IPS-18c (cell line): ENCODE measurements at regions not wholly inside any gene's neighbourhood (a gene's known extent, or its start where the extent isn't known, plus 50 kb on each side); places are given as distances from the start of the nearest gene placed in this dataset.
"Not testable (repeated sequence)": the region's sequence is repeated elsewhere in the genome, so short reads cannot be mapped to it uniquely, and the experiment has no call there.

Experiments
- H3K4me3 ChIP-seq: 2 replicates; pipeline ENCODE4 v1.7.0; 2013; ENCODE audit warnings: low read depth, mild to moderate bottlenecking, low read length, moderate library complexity; ENCODE audit not compliant: insufficient read depth
- H3K9me3 ChIP-seq: one replicate; pipeline ENCODE4 v1.6.1; 2013; ENCODE audit warnings: mild to moderate bottlenecking, low read length, moderate library complexity; ENCODE audit not compliant: control insufficient read depth, insufficient read depth

DNA sequence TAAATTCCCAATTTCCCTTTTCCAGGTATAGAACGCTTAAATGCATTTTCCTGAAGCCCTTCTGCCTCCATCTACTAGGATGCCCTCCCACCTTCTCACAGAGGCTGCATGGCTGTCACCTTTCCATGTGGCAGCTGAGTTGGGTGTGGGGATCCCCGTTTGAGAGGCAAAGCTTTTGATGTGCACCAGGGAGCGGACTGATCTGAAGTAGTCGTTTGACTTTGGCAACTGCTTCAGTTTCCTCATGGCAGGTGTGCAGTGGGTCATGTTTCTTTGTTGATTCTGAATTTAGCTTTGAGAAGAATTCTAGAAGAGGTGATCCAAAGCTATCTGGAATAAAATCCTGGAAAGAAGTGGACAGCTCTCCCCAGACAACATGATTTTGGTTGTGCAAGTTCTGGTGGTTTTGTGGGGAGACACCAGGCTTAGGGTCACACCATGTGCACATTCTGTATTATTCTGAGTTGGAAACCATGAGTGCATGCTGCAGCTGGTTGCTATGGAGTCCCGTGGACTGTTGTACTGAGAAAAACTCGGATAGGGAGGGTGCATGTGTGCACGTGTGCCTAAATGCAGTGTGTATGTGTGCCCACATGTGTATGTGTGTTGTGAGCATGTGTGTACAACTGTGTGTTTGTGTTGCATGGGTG is 63.5 kb downstream of the GADD45G start:
- Histone ChIP-seq H3K4me3 (no peak overlapping the region), H3K9me3 (no peaks in the 10 kb centered on the region)

DNA sequence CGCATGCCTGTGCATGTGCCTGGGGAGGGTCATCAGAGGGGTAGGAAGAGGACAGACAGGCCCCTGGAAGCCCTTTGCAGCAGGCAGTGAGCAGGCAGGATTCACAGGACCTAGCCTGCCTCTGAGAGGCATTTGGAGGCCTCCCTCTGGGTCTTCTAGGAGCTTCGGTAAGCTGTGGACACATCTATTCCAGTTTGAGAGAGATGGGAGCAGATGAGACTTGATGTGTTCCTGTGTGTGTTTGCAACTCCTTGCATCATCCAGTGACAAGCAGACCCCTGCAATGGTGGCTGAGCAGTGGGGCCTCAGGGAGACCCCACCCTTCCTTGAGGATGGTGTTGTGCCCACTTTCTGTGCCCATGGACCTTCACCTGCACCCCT is 64.0 kb downstream of the GADD45G start:
- no peaks in the 10 kb centered on the region for H3K9me3 ChIP-seq

DNA sequence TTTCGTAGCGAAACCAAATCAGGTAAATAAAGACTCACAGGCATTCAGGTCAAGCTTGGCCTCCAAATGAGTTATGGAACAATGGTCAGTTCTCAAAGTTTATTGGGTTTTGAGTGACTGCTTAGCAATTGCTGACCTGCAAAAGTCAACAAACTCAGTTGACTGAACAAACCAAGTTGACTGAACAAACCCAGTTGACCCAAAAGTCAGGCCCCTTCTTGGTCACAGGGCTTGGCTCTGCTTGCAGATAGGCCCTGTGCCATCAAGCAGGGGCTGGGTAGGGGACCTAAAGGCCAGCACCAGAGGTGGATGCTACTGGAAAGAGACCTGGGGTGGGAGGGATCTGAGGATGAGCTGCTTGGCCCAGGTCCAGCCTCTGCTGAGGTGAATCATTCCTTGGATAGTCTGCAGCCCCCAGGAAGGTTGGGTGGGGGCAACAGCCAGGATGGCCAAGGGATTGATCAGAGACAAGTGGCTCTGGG is 64.6 kb downstream of the GADD45G start:
- Histone ChIP-seq H3K4me3 (no peak overlapping the region), H3K9me3 (no peaks in the 10 kb centered on the region)

More for the DNA sequence above, 64.0 kb downstream of the GADD45G start:
- H3K4me3 ChIP-seq, result no peak overlapping the region

- Histone ChIP-seq H3K9me3 (no peaks in the 10 kb centered on the region), H3K4me3 (no peak overlapping the region)
These were observed 65.3 kb downstream of the GADD45G start for GRCh38 chr9:89670114-89670513.

DNA sequence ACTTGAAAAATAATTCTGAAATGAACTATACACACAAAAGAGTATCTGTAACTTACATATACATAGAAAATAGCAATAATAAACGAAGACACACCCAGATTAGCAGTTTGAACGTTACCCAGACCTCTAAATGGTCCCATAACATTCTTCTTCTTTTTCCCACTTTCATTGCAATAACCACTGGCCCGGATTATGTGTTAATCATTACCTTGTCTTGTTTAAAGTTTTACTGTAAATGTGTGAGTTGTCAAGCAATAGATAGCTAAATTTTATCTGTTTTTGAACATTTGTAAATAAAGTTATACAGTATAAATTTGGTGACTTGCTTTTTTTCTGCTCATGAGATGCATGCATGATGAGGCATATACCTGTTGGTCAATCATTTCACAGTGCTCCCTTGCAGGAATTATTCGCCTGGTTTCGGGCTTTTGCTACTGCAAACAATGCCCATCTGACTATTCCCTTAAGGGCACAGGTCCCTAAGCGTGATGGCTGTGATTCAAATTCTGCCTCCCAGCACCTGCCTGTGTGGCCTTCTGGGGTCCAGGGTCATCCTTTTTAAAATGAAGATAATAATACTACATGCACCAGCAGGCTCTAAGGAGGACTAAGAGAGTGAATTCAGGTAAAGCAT is 66.1 kb downstream of the GADD45G start:
- H3K4me3 ChIP-seq, result no peak overlapping the region
- no peaks in the 10 kb centered on the region for H3K9me3 ChIP-seq

- Histone ChIP-seq H3K4me3 (no peak overlapping the region; the same call in 1 of the 2 replicates), H3K9me3 (no peaks in the 10 kb centered on the region)
These were observed 69.8 kb downstream of the GADD45G start for GRCh38 chr9:89674667-89675057.

DNA sequence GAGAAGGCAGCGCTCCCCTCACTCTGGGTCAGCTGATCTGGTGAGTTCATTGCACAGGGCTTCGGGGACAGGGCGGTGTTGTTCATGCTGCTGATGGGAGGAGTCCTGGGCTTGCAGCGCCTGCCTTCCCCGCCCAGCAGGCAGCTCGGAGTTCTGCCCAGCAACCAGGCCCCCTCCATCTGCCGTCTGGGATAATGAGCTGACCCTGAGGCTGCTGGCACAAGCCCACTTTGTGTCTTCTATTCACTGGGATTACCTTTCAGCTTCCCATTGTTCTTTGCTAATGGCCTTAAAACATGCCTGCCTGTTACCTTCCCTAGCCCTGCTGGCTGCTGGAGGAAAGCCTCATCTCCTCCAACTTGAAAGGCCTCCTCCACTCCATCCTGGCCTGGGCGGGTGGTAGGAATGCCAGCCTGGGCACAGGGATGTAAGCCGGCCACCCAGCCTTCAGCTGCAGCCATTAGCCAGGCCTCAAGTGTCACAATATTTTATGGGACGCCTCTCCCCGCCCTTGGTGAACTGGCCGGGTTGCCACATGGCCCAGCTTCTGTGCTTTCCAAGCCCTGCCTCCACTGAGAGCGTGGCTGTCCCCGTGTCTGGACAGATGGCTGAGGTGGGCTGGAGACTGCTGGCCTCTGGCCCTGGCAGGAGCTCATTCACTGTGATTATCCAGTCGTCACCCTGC is 70.4 kb downstream of the GADD45G start:
- Histone ChIP-seq H3K9me3 (no peaks in the 10 kb centered on the region), H3K4me3 (no peak overlapping the region)

DNA sequence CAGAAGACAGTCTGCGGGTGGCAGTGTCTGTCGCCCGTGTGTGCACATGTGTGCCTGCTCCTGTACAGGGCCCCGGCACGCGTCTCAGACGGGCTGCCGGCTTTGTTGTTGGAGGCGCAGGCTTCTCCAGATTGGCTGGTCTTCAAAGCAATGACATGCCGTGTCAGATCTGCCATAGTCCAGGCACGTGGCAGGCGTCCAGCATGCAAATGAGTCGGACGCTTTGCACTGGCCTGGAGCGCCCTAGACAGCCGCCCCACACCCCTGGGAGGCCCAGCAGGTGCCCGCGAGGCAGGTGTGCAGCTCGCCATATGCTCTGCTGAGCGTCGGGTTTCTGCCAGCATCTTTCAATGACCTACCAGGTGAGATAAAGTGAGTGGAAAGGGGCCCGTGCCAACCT is 71.5 kb downstream of the GADD45G start:
- no peak overlapping the region for H3K4me3 ChIP-seq
- H3K9me3 ChIP-seq, result peaks cover 2% of the 10 kb centered on the region

GRCh38 chr9:89677702-89678395 is 73.0 kb downstream of the GADD45G start:
- Histone ChIP-seq H3K4me3 (no peak overlapping the region; the same call in 1 of the 2 replicates), H3K9me3 (peaks cover 2% of the 10 kb centered on the region)

DNA sequence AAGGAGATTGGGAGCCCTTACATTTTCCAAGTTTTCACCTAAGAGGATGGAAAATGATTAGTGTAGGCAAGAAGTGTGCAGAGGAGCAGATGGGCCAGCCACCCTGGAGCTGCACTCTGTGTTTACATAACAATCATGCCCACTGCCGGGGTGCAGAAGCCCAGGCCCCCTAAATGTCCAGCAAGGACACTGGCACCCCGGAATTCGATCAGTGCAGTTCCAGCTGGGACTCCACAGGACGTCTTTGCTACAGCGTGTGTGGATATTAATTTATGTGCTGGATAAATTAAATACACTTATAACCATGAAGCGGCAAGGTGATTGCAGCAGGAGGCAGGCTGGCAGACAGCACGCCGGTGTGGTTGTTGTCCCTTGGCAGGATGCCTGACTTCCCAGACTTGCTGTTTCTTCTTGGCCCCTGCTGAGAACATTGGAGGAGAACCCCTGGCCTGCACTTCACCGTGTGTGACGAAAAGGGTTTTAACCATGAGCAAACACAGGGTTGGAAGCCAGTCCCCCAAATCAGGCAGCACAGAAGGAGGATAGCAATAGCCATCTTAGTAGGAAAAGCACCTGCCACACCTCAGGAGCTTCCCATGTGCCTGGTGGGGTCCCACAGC is 73.7 kb downstream of the GADD45G start:
- Histone ChIP-seq H3K4me3 (no peak overlapping the region; the same call in 1 of the 2 replicates), H3K9me3 (peaks cover 2% of the 10 kb centered on the region)

DNA sequence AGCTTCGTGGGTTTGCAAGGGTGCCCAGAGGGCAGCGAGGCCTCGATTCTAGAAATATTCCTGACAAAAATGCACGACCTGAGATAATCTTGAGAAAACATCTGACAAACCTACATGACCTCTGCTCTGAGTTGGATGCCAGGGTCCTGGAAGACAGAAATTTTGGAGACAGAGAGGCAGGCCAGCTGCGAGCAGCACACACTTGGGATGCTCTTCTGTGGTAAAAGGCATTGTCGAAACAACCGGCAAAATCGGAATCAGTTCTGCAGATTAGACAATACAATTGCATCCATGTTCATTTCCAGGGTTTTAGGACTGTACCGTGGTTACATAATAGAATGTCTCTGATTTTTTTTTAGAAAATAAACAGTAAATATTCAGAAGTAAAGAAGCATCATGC is 74.2 kb downstream of the GADD45G start:
- Histone ChIP-seq H3K4me3 (no peak overlapping the region), H3K9me3 (peaks cover 2% of the 10 kb centered on the region)

- Histone ChIP-seq H3K4me3 (no peak overlapping the region), H3K9me3 (peaks cover 2% of the 10 kb centered on the region)
These were observed 74.8 kb downstream of the GADD45G start for GRCh38 chr9:89679581-89679980.

DNA sequence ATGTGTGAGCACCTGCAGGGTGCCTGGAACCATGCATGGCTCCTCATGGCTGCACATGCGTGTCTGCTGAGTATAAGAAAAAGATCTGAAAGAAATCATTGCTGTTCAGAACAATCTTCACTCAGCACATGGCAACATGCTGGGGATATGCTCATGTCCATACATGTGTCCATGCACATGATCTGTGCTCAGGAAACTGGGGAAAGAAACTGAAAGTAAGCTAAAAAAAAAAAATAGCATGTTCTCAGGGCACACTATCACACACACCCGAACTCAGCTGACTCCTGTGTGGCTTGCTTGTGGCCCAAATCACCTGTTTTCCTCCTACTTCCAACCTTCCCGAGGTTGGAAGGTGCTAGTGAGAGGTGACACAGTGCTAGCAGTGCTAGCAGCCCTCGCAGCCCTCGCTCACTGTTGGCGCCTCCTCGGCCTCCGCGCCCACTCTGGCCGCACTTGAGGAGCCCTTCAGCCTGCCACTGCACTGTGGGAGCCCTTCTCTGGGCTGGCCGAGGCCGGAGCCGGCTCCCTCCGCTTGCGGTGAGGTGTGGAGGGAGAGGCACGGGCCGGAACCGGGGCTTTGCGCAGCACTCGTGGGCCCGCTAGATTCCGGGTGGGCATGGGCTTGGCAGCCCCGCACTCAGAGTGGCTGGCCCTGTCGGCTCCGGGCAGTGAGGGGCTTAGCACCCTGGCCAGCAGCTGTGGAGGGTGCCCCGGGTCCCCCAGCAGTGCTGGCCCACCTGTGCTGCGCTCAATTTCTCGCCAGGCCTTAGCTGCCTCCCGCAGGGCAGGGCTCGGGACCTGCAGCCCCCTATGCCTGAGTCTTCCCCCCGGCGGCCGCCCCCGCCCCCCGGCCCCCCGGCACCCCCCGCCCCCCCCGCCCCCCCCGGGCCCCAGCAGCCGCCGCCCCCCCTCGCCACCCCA is 76.0 kb downstream of the GADD45G start:
- Histone ChIP-seq H3K9me3 (peaks cover 2% of the 10 kb centered on the region), H3K4me3 (no peak overlapping the region)

DNA sequence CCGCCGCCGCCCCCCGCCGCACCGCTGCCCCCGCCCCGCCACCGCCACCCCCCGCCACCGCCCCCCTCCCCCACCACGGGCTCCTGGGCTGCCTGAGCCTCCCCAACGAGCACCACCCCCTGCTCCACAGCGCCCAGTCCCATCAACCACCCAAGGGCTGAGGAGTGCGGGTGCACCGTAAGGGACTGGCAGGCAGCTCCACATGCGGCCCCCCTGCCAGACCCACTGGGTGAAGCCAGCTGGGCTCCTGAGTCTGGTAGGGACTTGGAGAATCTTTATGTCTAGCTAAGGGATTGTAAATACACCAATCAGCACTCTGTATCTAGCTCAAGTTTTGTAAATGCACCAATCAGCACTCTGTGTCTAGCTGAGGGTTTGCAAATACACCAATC is 76.7 kb downstream of the GADD45G start:
- H3K9me3 ChIP-seq, H3K4me3 ChIP-seq: not testable (repeated sequence)

DNA sequence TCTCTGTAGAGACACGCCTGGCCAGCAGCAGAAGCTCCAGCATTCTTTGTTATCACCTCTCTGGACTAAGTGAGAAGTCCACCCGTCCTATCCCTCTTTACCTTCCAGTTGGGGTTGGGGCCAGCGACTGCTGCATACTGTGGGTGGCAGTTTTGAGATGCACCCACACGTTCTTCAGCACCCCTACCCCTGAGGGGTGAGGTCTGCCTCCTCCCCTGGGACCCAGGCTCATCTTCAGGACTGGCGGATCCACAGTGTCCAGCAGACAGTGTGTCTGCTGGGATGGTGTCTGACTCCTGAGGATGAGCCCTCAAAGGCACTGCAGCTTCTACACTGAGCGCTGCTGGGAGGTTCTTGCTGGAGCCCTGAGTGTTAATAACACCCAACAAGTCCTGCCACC is 78.8 kb downstream of the GADD45G start:
- Histone ChIP-seq H3K9me3 (peaks cover 2% of the 10 kb centered on the region), H3K4me3 (no peak overlapping the region)

DNA sequence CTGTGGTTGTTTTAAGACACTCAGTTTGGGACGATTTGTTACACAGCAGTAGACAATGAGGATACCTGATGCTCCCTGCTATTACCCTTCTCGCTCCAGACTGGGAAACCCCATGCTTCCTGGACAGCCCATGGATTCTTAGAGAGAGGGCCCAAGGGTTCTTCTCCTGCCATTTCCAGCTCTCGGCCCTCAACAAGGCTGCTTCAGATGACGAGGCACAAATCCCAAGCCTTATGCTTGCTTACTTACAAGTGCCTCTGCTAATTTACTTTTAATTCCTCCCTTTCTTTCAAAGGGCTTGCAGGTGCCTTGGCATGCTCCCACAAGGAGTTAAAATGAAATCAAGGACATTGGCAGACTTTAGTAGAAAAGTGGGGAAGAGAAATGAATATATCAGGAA is 79.4 kb downstream of the GADD45G start:
- Histone ChIP-seq H3K4me3 (no peak overlapping the region), H3K9me3 (peaks cover 2% of the 10 kb centered on the region)
